ENCODE measurements at regions not wholly inside any gene's neighbourhood (a gene's known extent, or its start where the extent isn't known, plus 50 kb on each side); places are given as distances from the start of the nearest gene placed in this dataset.

GRCh38 chr5:174329738-174330137 is 284.2 kb downstream of the NSG2 start:
- Histone ChIP-seq H3K27ac (no peak overlapping the region), H3K27me3 (peaks cover 0 to 19% of the 10 kb centered on the region in 2 donors), H3K4me3 (no peak overlapping the region), H3K36me3 (no peaks in the 10 kb centered on the region), H3K9me3 (no peaks in the 10 kb centered on the region), H3K4me1 (no peaks in the 10 kb centered on the region)
- intact Hi-C loops (cut with DNase I; ENCODE audit: low total_unique reads): loop anchor here (5.0 kb wide), 1 partner anchor 463 kb away; no protein-coding TSS in a partner anchor
- DNase-seq: no peak
- TF ChIP-seq CTCF (IDR thresholded peaks at IDR 0.05): no peak

- no peak for TF ChIP-seq CTCF (IDR thresholded peaks at IDR 0.05)
- Histone ChIP-seq H3K36me3 (no peaks in the 10 kb centered on the region), H3K9me3 (no peaks in the 10 kb centered on the region), H3K27ac (no peak overlapping the region), H3K4me1 (no peaks in the 10 kb centered on the region), H3K4me3 (no peak overlapping the region), H3K27me3 (peaks cover 0 to 30% of the 10 kb centered on the region in 2 donors)
- intact Hi-C loops (cut with DNase I; ENCODE audit: low total_unique reads): no loop called here
- DNase-seq: no peak
Measured at GRCh38 chr5:174335682-174336364, 290.3 kb downstream of the NSG2 start.

- H3K36me3 ChIP-seq: no peaks in the 10 kb centered on the region
Measured at GRCh38 chr5:174336479-174336878, 291.0 kb downstream of the NSG2 start.

GRCh38 chr5:174337276-174338184 is 292.0 kb downstream of the NSG2 start:
- intact Hi-C loops (cut with DNase I; ENCODE audit: low total_unique reads): no loop called here
- Histone ChIP-seq H3K27ac (no peak overlapping the region), H3K36me3 (no peaks in the 10 kb centered on the region), H3K4me3 (no peak overlapping the region), H3K4me1 (no peaks in the 10 kb centered on the region), H3K27me3 (peaks cover 0 to 30% of the 10 kb centered on the region in 2 donors), H3K9me3 (no peaks in the 10 kb centered on the region)
- TF ChIP-seq CTCF (IDR thresholded peaks at IDR 0.05): no peak
- no peak for DNase-seq

More at GRCh38 chr5:174336479-174336878, 291.0 kb downstream of the NSG2 start:
- DNase-seq: no peak
- Histone ChIP-seq H3K9me3 (no peaks in the 10 kb centered on the region), H3K27me3 (peaks cover 0 to 30% of the 10 kb centered on the region in 2 donors), H3K27ac (no peak overlapping the region), H3K4me1 (no peaks in the 10 kb centered on the region), H3K4me3 (no peak overlapping the region)
- intact Hi-C loops (cut with DNase I; ENCODE audit: low total_unique reads): no loop called here
- TF ChIP-seq CTCF (IDR thresholded peaks at IDR 0.05): no peak

- H3K4me3 ChIP-seq: no peak overlapping the region
- no peaks in the 10 kb centered on the region for H3K36me3 ChIP-seq
- intact Hi-C loops (cut with DNase I; ENCODE audit: low total_unique reads): no loop called here
- no peak for DNase-seq
- H3K27me3 ChIP-seq: peaks cover 0 to 30% of the 10 kb centered on the region in 2 donors
- H3K9me3 ChIP-seq: no peaks in the 10 kb centered on the region
- H3K27ac ChIP-seq: no peak overlapping the region
- no peaks in the 10 kb centered on the region for H3K4me1 ChIP-seq
- no peak for TF ChIP-seq CTCF (IDR thresholded peaks at IDR 0.05)
Measured at GRCh38 chr5:174338185-174339010, 292.9 kb downstream of the NSG2 start.
